ENCODE measurements at regions not wholly inside any gene's neighbourhood (a gene's known extent, or its start where the extent isn't known, plus 50 kb on each side); places are given as distances from the start of the nearest gene placed in this dataset.
"Not testable (repeated sequence)": the region's sequence is repeated elsewhere in the genome, so short reads cannot be mapped to it uniquely, and the experiment has no call there.

- intact Hi-C loops (cut with DNase I; ENCODE audit: low total_unique reads), result no loop called here
- TF ChIP-seq CTCF (IDR thresholded peaks at IDR 0.05) (no peak), POLR2A (IDR thresholded peaks at IDR 0.05) (no peak)
- DNase-seq (ENCODE audit: low spot score in 2 of 2), result peak in 1 of 2 donors; percentile 79
- WGBS, 2 donors, result 87 to 93% methylated on average over 25 to 26 of the region's 30 CpGs
- H3K4me3 ChIP-seq (ENCODE audit: low read depth, poor library complexity, severe bottlenecking), result no peak overlapping the region
These were observed 173.5 kb downstream of the NPIPB11 start for GRCh38 chr16:29232811-29233704.

DNA sequence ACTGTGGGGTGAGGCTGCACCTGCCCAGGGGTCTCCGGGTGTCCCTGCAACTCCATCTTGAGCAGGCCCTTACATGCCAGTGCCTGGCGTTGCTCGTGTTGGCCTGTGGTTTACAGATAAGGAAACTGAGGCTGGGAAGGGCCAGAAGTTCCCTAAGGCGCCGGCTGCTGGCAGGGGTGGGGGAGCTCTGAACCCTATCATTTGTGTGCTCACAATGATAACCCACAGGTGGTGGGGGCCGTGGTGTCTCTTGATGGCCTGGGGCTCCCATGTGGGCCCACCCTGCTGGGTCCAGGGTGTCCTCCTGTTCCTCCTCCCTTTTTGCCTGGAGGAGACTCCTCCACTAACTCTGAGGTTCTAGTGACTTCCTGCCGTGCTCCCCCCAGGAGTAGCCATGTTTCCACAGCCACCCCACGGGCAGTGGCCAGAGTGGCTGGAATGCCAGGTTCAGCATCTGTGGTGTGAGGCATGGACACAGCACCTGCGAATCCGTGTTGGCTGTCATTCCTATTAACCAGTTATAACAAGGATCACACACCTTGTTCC lies 174.3 kb downstream of the NPIPB11 start:
- intact Hi-C loops (cut with DNase I; ENCODE audit: low total_unique reads); H3K4me3 ChIP-seq (ENCODE audit: low read depth, poor library complexity, severe bottlenecking): not testable (repeated sequence)
- peak in 1 of 2 donors; percentile 68 for DNase-seq (ENCODE audit: low spot score in 2 of 2)
- WGBS, 2 donors, result 75 to 88% methylated on average over 10 of the region's 10 CpGs

DNA sequence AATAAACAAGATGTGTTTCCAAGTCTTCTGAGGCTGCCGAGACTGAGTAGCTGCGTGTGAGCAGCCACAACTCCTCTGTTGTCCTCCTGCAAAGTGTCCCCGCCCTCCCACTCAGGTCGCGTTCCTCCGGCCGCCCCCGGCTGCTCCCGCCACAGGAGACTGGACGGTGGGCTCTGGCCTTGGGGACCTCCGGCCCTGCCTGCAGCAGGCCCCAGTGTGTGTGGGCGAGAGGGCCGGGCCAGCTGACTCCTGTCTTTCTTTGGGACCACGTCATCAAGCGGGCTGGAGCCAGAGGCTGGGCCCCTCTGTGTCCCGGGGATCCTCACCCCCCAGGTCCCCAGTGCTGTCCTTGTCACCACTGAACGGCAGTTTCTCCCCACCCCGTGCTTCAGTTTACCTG lies 175.3 kb downstream of the NPIPB11 start:
- 71 to 85% methylated on average over 13 to 14 of the region's 18 CpGs for WGBS, 2 donors
- peak; percentile 10 to 75 for DNase-seq (ENCODE audit: low spot score in 2 of 2)
- no peak overlapping the region for H3K4me3 ChIP-seq (ENCODE audit: low read depth, poor library complexity, severe bottlenecking)
- TF ChIP-seq POLR2A (IDR thresholded peaks at IDR 0.05), result no peak
- no peak for TF ChIP-seq CTCF (IDR thresholded peaks at IDR 0.05)
- intact Hi-C loops (cut with DNase I; ENCODE audit: low total_unique reads), result no loop called here

DNA sequence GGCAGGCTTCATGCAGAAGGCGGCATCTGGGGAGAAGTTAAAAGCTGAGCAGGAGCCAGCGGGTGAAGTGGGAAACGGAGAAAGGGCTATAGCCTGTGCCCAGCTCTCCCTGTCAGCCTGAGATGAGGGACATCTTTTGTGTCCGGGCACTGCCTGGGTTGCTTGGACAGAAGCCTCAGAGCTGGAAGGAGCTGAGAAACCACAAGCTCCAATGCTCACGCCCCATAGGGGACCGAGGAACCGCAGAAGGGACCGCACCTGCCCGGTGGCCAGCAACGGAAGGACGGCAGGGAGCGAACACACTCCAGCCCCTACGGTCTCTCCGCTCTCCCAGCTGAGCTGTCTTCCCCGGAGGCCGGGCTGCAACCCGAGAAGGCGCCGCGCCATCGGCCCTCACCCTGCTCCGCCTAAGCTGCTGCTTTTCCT lies 175.8 kb downstream of the NPIPB11 start:
- intact Hi-C loops (cut with DNase I; ENCODE audit: low total_unique reads), result no loop called here
- WGBS, 2 donors, result 40 to 62% methylated on average over 16 to 21 of the region's 22 CpGs
- no peak overlapping the region for H3K4me3 ChIP-seq (ENCODE audit: low read depth, poor library complexity, severe bottlenecking)
- DNase-seq (ENCODE audit: low spot score in 2 of 2), result peak; percentile 12 to 87
- TF ChIP-seq CTCF (IDR thresholded peaks at IDR 0.05) (no peak), POLR2A (IDR thresholded peaks at IDR 0.05) (no peak)

DNA sequence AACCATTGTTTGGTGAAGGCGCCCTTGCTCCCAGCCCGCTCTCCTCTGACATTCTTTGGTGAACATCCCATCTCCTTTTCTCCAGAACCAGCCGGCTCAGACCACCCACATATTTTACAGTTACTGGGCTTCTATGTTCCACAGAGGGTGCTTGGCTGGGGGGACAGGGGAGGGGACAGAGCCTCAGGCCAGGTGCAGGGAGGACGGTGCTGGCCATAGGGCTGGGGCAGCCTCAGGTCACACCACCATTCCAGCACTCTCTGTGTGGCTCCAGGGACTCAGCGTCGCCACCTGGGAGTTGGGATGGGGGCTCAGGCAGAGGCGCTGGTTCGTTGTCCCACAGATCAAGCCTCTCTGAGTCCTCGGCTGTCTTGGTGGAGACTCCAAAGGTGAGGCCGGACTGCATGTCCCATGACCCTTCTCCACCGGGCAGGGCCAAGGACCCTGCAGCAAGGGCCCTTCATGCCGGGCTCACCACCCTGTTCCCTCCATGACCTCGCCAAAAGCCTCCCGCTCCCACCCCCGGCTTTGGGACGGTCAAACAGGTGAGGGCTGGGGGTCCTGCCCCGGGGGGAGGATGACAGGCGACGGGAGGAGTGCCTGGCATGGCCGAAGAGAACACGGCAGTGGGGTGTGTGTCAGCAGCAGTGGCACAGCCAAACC lies 176.4 kb downstream of the NPIPB11 start:
- peak; percentile 4 to 80 for DNase-seq (ENCODE audit: low spot score in 2 of 2)
- intact Hi-C loops (cut with DNase I; ENCODE audit: low total_unique reads); H3K4me3 ChIP-seq (ENCODE audit: low read depth, poor library complexity, severe bottlenecking): not testable (repeated sequence)
- 85 to 86% methylated on average over 21 of the region's 21 CpGs for WGBS, 2 donors

DNA sequence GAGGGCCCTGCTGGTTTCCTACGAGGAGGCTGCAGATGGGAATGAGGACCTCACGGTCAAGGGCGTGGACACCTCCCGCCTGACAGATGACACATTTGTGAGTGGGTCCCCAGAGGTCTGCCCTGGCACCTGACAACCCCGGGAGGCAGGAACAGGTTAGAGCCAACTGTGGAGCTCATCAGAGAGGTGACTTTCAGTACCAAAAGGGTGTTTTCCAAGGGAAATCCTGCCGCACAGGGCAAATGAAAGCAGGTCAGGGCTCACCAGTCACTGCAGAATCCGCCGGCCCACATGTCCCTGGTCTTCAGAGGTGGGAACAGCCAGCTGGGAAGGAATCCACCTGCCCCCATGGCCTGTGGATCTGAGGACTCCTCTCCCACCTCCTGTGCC lies 176.9 kb downstream of the NPIPB11 start:
- H3K4me3 ChIP-seq (ENCODE audit: low read depth, poor library complexity, severe bottlenecking); intact Hi-C loops (cut with DNase I; ENCODE audit: low total_unique reads): not testable (repeated sequence)
- peak in 1 of 2 donors; percentile 78 for DNase-seq (ENCODE audit: low spot score in 2 of 2)
- whole genome bisulfite sequencing, 2 donors, result 76 to 96% methylated on average over 8 of the region's 8 CpGs

GRCh38 chr16:29228664-29229611 lies 177.6 kb downstream of the NPIPB11 start:
- intact Hi-C loops (cut with DNase I; ENCODE audit: low total_unique reads); H3K4me3 ChIP-seq (ENCODE audit: low read depth, poor library complexity, severe bottlenecking): not testable (repeated sequence)
- peak in 1 of 2 donors; percentile 58 for DNase-seq (ENCODE audit: low spot score in 2 of 2)
- WGBS, 2 donors, result 89 to 97% methylated on average over 24 to 25 of the region's 29 CpGs

DNA sequence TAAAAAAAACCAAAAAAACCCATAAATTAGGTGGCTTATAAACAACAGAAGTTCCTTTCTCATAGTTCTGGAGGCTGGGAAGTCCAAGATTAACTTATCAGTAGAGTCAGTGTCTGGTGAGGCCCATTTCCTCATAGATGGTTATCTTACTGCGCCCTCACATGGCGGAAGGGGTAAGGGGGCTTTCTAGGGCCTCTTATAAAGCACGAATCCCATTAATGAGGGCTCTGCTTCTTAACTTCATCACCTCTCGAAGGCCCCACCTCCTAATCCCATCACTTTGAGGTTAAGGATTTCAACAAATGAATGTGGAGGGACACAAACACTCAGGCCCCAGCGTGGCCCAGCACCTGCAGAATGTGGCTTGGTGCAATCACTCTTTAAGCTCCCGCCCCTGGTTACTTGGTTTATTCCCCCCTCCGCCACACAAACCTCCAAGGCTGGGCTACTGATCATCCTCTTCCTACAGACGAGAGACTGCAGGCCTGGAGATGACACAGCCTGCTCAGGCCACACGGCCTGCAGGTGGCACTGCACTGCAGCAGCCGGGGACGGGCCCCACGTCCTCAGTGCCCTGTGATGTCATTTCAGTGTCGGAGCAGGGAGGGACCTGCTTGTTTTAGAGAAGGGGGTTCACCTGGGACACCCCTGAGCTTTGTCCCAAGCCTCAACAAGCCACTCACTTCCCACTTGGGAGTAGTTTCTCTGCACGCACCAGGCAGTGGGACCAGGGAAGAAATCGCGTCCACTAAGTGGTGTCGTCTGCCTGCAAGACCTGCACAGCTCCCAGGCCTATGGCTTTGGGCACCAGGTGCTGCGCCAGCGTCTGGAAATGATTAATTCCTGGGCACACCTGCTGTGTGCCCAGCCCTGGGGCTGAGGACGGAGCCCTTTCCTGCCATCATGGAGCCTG lies 178.5 kb downstream of the NPIPB11 start:
- WGBS, 2 donors, result 61 to 76% methylated on average over 10 to 13 of the region's 20 CpGs
- peak in 1 of 2 donors; percentile 91 for DNase-seq (ENCODE audit: low spot score in 2 of 2)
- intact Hi-C loops (cut with DNase I; ENCODE audit: low total_unique reads); H3K4me3 ChIP-seq (ENCODE audit: low read depth, poor library complexity, severe bottlenecking): not testable (repeated sequence)
